Calu3 (cell line): ENCODE measurements at regions not wholly inside any gene's neighbourhood (a gene's known extent, or its start where the extent isn't known, plus 50 kb on each side); places are given as distances from the start of the nearest gene placed in this dataset.

ENCODE experiments used
- BruUV-seq: library from RNA; stranded (reverse); fragments of 400-500 nt; replicated peaks from 2 replicates; lab custom pipeline; 2021; lab: Mats Ljungman, UMichigan
- CTCF ChIA-PET: fragments of 300-600 bp; sonication (Branson Sonifier 250); formaldehyde crosslinking; loops from one replicate; lab custom pipeline; 2022; ENCODE audit warnings: antibody characterized with exemption; lab: Charles Lee
- DNase-seq: peaks from one replicate; pipeline ENCODE4 v3.0.0; 2022
- H3K27ac Mint-ChIP-seq: one replicate; pipeline ENCODE4 v1.8.0; 2022; ENCODE audit warnings: mixed read lengths; ENCODE audit not compliant: unreplicated experiment
- H3K27me3 Mint-ChIP-seq: one replicate; pipeline ENCODE4 v1.8.0; 2022; ENCODE audit warnings: mixed read lengths; ENCODE audit not compliant: unreplicated experiment
- H3K36me3 Mint-ChIP-seq: one replicate; pipeline ENCODE4 v1.8.0; 2022; ENCODE audit warnings: mild to moderate bottlenecking, moderate library complexity, mixed read lengths; ENCODE audit not compliant: insufficient read depth, unreplicated experiment
- H3K4me1 Mint-ChIP-seq: one replicate; pipeline ENCODE4 v1.8.0; 2022; ENCODE audit warnings: mild to moderate bottlenecking, low read depth, mixed read lengths; ENCODE audit not compliant: unreplicated experiment
- H3K4me3 Mint-ChIP-seq: one replicate; pipeline ENCODE4 v1.8.0; 2022; ENCODE audit warnings: mild to moderate bottlenecking, low read depth, moderate library complexity, mixed read lengths; ENCODE audit not compliant: unreplicated experiment
- H3K9me3 Mint-ChIP-seq: one replicate; pipeline ENCODE4 v1.8.0; 2022; ENCODE audit warnings: low read depth, mixed read lengths; ENCODE audit not compliant: unreplicated experiment
- intact Hi-C: fragments of 100-400 bp; cut with micrococcal nuclease; formaldehyde crosslinking; loops from one replicate; pipeline ENCODE4 v1.10.0; 2022; ENCODE audit not compliant: unreplicated experiment
- TF ChIP-seq, protein P1 (sequence below): fragments of 200-600 bp; IDR thresholded peaks from one replicate; pipeline ENCODE4 v1.8.0; 2022; ENCODE audit warnings: antibody characterized with exemption; ENCODE audit not compliant: unreplicated experiment

DNA sequence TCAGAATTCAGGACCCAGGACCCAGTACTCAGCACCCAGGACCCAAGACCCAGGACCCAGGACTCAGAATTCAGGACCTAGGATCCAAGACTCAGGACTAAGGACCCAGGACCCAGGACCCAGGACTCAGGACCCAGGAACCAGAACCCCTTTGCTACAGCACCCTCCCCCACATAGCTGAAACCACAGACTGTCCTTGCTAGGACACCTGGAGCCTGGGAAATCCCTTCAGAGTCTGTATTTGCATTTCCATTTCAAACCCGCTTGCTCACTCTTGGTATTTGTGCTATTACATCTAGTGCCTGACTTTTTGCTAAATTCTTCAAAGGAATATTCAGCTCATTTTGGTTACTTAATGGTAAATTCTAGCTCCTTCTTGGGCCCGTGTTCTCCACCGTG is 275.8 kb upstream of the MAF start:
- H3K9me3 Mint-ChIP-seq: peaks cover 7% of the 10 kb centered on the region
- intact Hi-C loops: no loop called here
- no peak overlapping the region for H3K27ac Mint-ChIP-seq
- CTCF ChIA-PET: no interaction called here
- DNase-seq: no peak
- no peaks in the 10 kb centered on the region for H3K27me3 Mint-ChIP-seq
- no TSS peak for BruUV-seq
- H3K36me3 Mint-ChIP-seq: no peaks in the 10 kb centered on the region
- TF ChIP-seq, protein P1, sequence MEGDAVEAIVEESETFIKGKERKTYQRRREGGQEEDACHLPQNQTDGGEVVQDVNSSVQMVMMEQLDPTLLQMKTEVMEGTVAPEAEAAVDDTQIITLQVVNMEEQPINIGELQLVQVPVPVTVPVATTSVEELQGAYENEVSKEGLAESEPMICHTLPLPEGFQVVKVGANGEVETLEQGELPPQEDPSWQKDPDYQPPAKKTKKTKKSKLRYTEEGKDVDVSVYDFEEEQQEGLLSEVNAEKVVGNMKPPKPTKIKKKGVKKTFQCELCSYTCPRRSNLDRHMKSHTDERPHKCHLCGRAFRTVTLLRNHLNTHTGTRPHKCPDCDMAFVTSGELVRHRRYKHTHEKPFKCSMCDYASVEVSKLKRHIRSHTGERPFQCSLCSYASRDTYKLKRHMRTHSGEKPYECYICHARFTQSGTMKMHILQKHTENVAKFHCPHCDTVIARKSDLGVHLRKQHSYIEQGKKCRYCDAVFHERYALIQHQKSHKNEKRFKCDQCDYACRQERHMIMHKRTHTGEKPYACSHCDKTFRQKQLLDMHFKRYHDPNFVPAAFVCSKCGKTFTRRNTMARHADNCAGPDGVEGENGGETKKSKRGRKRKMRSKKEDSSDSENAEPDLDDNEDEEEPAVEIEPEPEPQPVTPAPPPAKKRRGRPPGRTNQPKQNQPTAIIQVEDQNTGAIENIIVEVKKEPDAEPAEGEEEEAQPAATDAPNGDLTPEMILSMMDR: no peak
- no peak overlapping the region for H3K4me3 Mint-ChIP-seq
- H3K4me1 Mint-ChIP-seq: no peaks in the 10 kb centered on the region

DNA sequence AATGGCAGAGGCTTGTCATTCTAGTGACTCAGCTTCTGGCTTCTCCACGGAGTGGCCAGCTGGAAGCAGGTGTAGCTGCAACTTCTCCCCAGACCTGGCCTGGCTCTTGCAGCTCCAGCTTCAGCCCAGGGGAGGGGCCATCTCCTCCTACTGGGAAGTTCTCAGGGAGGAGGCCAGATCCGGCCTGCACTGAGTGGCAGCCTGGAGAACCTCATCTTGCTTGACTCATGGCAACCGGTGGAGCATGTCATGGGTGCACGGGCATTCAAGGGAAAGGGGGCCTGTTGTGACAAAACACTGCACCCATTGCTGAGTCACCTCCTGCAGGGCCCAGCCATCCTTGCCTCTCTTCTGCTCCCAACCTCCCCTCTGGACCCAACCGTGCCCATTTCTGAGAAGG is 273.9 kb upstream of the MAF start:
- TF ChIP-seq, protein P1: no peak
- BruUV-seq: no TSS peak
- H3K4me3 Mint-ChIP-seq: no peak overlapping the region
- H3K27ac Mint-ChIP-seq: no peak overlapping the region
- peaks cover 9% of the 10 kb centered on the region for H3K9me3 Mint-ChIP-seq
- intact Hi-C loops: no loop called here
- no peaks in the 10 kb centered on the region for H3K36me3 Mint-ChIP-seq
- no peak for DNase-seq
- CTCF ChIA-PET: no interaction called here
- H3K27me3 Mint-ChIP-seq: peaks cover 14% of the 10 kb centered on the region
- no peaks in the 10 kb centered on the region for H3K4me1 Mint-ChIP-seq

DNA sequence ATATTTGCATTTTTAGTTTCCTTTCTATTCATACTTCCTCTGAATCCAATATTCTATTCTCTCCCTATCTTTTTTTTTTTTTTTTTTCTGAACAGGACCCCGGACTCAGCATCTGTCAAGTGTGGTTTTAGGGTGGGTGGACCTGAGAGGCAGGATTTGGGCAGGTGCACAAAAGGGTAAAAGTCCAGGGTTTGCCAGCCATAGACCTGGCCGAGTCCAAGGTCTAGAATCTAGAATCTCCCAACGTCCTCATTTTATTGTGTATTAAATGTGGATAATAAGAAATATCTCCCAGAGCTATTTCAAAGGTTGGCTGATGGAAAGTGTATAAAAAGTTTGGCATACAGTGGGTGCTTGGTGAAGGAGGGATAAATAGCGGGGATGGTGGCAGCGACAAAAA is 273.3 kb upstream of the MAF start:
- no peak overlapping the region for H3K4me3 Mint-ChIP-seq
- DNase-seq: no peak
- intact Hi-C loops: no loop called here
- CTCF ChIA-PET: no interaction called here
- H3K27me3 Mint-ChIP-seq: peaks cover 14% of the 10 kb centered on the region
- H3K9me3 Mint-ChIP-seq: peaks cover 9% of the 10 kb centered on the region
- no peaks in the 10 kb centered on the region for H3K4me1 Mint-ChIP-seq
- TF ChIP-seq, protein P1: no peak
- no peaks in the 10 kb centered on the region for H3K36me3 Mint-ChIP-seq
- no TSS peak for BruUV-seq
- no peak overlapping the region for H3K27ac Mint-ChIP-seq

DNA sequence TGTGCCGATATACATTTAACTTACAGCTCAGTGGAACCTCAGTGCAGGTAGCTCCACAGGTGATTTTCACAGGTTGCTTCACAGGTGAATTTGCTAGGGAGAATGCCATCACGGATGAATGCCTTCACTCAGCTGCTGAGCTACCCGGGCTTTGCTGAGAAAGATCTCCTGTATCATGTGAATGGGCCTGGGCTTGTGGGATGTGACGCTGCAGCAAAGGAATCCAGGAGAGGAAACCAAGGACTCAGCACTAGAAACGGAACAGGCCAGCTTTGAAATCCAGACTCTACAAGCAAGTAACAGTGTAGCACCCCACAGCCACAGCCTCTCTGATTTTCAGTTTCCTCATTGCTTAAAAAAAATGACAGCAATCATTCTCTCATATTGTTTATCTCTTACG is 271.4 kb upstream of the MAF start:
- no TSS peak for BruUV-seq
- intact Hi-C loops: no loop called here
- no peak for DNase-seq
- Mint-ChIP-seq H3K36me3 (no peaks in the 10 kb centered on the region), H3K4me1 (no peaks in the 10 kb centered on the region), H3K27me3 (peaks cover 14% of the 10 kb centered on the region), H3K27ac (no peak overlapping the region), H3K4me3 (no peak overlapping the region), H3K9me3 (peaks cover 9% of the 10 kb centered on the region)
- TF ChIP-seq, protein P1: no peak
- CTCF ChIA-PET: no interaction called here
